UCSD-AML1 (cell line): ENCODE measurements at regions not wholly inside any gene's neighbourhood (a gene's known extent, or its start where the extent isn't known, plus 50 kb on each side); places are given as distances from the start of the nearest gene placed in this dataset.

ENCODE experiments used
- DNase-seq: peaks from one replicate; lab custom pipeline; 2025; ENCODE audit not compliant: unreplicated experiment; lab: John Stamatoyannopoulos, UW

- DNase-seq, result no peak
These were observed 137.2 kb upstream of the IQSEC1 start for GRCh38 chr3:13210221-13210975.

GRCh38 chr3:13209634-13209997 lies 136.4 kb upstream of the IQSEC1 start:
- DNase-seq, result no peak

DNA sequence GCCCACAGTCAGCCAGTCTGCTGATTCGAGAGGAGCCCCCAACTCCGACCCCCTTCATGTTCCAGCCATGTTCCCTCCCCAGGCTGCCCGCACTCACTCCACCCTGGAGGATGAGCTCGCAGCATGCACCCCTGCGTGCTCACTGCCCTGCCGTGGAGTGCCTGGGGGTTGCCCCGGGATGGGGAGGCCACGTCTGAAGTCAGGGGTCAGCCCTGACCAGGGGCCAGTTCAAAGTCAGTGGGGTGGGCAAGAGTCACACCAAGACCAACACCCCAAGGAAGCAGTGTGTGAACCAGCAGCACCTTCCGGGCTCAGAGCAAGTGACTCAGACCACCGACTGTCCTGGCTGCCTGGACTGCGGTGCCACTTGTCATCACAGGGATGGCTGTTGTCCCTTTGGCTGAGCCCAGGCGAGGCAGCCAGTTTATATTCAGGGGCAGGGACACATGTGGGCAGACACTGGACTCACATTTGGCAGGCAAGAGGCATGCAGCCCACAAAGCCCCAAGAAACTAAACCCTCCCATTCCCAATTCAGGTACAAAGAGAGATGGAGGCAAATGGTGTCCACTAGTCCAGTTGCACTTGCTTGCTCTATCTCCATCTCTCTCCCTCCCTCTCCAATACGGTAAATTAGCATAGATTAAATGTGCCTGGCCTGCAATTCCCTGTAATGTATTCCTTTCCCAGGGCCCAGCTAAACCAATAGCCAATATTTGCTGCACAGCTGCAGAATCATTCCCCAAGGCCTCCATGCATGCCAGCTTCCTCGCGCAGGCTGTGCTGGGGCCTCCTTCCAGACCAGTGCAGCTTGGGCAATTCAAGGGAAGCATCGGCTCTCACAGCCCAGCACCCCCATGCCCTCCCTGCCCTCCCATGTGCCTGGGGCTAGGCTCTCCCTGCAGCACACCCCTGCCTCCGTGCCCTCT lies 135.7 kb upstream of the IQSEC1 start:
- no peak for DNase-seq

GRCh38 chr3:13207975-13208705 lies 134.9 kb upstream of the IQSEC1 start:
- DNase-seq, result no peak

DNA sequence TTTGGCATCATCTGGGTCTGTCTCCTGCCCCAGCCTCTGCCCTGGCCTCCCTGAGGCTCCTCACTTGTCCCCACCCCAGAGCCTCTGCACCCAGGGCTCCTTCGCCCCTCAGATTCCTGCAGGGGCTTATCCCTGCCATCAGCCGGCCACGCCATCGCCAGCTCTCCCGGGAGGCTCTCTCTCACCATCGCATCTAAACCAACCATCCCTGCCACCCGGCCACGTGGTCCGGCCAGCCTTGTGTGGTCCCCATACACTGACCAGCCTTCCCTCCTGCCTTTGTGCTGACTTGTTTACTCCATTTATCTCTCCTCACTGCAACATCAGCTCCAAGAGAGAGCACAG lies 134.3 kb upstream of the IQSEC1 start:
- DNase-seq, result no peak

DNA sequence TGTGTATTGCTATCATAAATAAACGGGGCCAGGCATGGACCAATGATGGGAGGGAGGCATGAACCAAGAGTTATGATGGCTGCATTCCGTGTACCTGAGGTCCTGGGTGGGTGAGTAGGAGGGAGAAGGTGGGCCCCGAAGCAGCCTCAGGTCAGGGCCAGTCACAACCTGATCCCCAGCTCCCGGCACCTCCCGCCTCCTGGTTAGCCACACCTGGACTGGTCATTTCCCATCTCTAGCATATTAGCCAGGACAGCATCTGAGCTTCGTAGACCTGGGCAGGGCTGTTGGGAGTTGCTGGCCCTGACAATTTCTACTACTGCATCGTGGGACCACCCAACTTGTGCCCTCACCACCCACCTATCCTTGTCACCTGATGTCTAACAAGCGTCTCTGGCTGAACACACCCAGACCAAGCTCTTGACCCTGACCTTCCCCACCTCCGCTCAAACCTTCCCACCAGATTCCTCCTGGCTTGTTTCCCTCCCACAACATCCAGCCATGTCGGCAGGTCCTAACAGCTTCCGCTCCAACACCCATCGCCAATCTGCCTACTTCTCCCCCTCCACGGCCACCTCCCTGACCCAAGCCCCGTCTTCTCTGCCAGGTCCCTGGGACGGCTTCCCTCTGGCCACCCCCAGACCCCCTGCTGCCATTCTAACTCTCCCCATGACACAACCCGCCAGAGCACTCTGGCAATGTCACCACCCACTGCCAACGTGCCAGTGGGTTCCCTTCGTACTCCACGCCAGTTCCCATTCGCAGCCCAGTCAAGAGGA lies 133.8 kb upstream of the IQSEC1 start:
- no peak for DNase-seq

DNA sequence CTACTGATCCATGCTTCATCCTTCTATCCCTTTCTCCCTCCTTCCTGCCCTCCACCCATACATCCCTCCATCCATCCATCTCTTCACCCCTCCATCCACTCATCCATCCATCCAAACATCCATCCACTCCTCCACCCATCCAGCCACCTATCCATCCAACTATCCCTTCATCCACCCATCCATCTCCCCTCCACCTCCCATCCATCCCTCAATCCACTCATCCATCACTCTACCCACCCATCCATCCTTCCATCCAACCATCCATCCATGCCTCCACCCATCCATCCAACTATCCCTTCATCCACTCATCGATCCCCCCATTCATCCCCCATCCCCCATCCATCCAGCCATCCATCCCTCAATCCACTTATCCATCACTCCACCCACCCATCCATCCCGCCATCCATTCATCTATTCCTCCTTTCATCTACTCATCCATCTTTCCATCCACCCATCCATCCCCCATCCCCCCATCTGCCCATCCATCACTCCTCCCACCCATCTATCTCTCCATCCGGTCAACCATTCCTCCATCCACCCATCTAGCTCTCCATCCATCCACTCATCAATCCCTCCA lies 132.4 kb upstream of the IQSEC1 start:
- no peak for DNase-seq

DNA sequence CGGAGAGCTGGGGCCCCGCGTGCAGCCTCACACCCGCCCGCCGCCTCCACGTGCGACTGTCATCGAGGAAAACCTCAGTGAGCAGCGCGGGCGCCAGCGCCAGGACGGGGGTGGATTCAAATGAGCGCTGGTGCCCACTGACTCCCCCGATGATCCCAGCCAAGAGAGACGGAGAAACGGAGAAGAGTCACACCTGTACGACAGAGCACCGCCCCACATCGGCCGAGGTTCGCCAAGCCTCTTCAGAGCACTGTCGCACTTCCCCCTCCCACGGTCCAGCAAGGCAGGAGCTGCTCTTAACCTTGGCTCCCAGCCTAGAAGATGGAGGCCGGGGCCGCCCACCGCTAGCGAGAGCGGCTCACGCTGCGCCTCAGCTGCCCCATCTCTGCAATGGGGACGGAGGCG lies 130.9 kb upstream of the IQSEC1 start:
- DNase-seq, result no peak

DNA sequence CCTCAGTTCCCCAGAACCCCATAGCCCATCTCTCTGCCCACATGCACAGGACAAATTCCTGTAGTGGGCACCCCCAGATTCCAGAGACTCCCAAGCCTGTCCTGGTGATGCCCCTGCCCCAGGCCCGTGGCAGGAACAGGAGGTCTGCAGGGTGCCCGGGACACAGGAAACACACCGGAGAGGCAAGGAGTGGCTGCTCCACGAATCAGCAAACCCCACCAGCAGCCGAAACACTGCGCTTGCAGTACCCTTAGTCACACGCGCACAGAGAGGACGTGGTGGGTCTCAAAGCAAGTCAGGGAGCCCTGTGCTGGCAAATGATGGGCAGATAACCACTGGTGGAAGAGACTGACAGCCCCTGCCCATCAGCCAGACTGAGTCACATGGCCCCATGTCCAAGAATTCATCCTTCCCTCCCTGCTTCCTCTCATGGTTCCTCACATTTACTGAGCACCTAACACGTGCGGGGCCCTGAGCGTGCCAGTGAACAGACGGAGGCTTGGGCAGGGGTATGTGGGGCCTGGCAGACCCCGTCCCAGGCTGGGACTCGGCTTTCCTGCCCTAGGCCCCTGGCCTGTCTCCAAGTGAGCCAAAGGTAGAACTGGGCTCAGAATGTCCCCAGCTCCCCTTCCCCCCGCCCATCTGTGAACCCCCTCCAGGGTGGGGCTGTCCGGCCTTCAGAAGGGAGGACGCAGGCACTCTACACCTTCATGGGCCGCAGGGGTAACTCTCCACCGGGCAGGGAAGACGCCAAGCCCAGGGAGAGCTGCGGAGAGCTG lies 130.4 kb upstream of the IQSEC1 start:
- DNase-seq, result no peak

- DNase-seq, result no peak
These were observed 129.6 kb upstream of the IQSEC1 start for GRCh38 chr3:13202744-13203397.

DNA sequence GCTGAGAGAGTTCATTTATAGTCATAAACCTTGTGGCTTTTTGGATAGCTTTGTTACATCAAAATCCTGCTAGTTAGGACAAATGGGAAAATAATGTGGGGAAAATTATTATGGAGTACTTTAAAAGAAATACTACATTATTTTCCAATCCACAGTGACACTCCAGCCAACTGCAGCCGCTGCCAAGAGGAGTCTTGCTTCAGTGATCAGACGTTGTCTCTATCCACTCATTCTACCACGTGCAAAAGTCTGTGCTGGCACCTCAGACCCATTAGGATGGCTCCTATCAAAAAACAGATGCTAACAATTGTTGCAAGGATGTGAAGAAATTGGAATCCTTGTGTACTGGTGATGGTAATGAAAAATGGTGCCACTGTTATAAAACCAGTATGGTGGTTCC lies 128.6 kb upstream of the IQSEC1 start:
- no peak for DNase-seq

GRCh38 chr3:13200946-13201345 lies 127.7 kb upstream of the IQSEC1 start:
- DNase-seq, result peak; percentile 27

DNA sequence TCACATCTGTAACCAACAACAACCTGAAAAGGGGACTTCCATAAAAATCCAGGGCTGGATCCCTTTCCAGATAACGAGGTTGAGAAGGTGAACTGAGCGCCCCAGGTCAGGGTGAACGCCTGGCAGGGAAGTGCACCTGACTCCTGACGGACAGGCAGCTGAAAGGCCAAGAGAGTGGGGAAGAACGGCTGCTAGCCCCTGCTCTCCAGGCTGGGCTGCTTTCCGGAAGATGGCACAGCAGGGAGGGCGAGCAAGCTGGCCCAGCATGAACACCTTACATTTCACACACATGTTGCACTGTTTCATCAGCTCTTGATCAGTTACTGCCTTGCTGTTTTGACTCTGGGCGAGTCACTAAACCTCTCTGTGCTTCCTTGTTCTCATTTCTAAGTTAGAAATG lies 127.2 kb upstream of the IQSEC1 start:
- no peak for DNase-seq

DNA sequence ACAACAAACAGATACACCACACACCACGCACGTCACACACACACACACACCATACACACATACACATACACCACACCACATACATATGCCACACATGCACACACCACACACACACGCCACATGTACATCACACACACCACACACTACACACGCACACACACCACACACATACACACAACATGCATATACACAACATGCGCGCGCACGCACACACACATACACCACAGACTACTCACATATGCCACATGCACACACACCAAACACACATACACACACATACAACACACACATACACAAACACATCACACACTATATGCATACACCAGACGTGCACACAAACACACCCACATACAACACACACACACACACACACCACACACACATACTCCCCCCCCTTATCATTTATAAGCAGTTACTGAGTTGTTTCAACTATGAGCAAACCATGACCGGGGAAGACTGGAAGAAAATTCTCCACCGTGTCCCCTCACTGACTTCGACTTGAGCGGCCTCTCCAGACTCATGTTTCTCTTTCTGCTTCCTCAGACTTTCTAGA lies 126.7 kb upstream of the IQSEC1 start:
- no peak for DNase-seq

- no peak for DNase-seq
These were observed 126.0 kb upstream of the IQSEC1 start for GRCh38 chr3:13199006-13199776.

DNA sequence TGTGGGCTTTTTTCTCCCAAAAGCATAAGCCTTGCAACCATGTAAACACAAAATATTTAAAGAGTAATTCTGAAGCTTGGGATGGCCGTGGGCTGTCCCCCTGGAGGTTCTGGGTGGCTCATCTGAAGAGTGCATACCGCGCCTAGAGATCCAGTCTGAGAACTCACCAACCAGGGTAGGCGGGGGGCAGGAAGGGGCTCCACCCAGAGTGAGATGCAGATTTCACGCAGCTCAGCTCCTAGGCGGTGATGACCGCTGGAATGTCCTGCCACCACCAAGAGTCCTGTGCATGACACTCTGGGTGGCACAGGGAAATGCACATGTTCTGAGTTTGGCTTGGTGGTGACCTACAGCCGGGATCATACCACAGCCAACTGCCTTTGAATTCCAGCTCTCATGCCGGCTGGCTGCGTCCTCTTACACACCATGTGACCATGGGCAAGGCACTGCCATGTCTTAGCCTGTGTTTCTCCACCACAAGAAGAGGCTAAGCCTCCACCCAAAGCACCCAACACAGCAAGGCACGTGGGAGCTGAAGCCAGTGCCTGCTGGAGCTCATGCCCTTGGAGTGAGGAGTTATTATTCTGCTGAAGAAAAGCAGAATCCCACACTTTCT lies 125.1 kb upstream of the IQSEC1 start:
- no peak for DNase-seq

GRCh38 chr3:13197795-13198194 lies 124.6 kb upstream of the IQSEC1 start:
- DNase-seq, result no peak

- DNase-seq, result no peak
These were observed 124.1 kb upstream of the IQSEC1 start for GRCh38 chr3:13197281-13197680.
